GM12878 (cell line): ENCODE measurements at regions not wholly inside any gene's neighbourhood (a gene's known extent, or its start where the extent isn't known, plus 50 kb on each side); places are given as distances from the start of the nearest gene placed in this dataset.

Experiments used
- ATAC-seq: fragments of 200-7000 bp; cut with Tn5 transposase; 3 replicates; pipeline ENCODE4 v1.9.1; 2020; ENCODE audit warnings: mild to moderate bottlenecking, moderate library complexity
- BruUV-seq: library from RNA; stranded (reverse); fragments of 400-500 nt; replicated peaks from 2 replicates; lab custom pipeline; 2021; lab: Mats Ljungman, UMichigan
- CTCF ChIA-PET: fragments of 300-600 bp; sonication (Branson Sonifier 250); formaldehyde crosslinking; extraction: SDS; loops from one replicate; lab custom pipeline; 2021; ENCODE audit warnings: inconsistent platforms; lab: Yijun Ruan, JAX
- POLR2A ChIA-PET: fragments of 350-600 bp; formaldehyde crosslinking; extraction: SDS; loops from one replicate; lab custom pipeline; 2021; ENCODE audit warnings: inconsistent platforms; lab: Charles Lee
- RAD21 ChIA-PET: fragments of 300-600 bp; sonication (Branson Sonifier 250); formaldehyde crosslinking; loops from one replicate; lab custom pipeline; 2023; ENCODE audit warnings: antibody characterized with exemption; ENCODE audit not compliant: unreplicated experiment; lab: Charles Lee
- SMC1A ChIA-PET: fragments of 300-600 bp; sonication (Branson Sonifier 250); formaldehyde crosslinking; loops from one replicate; lab custom pipeline; 2023; ENCODE audit not compliant: unreplicated experiment, uncharacterized antibody; lab: Charles Lee
- DNase-seq: peaks from one replicate; pipeline ENCODE4 v3.0.0-alpha.2; 2011; ENCODE audit warnings: low read depth, low spot score
- FAIRE-seq: peaks from 3 replicates; lab custom pipeline; 2011; peaks lifted over from hg19 to GRCh38; lab: Jason Lieb, UNC
- H2AFZ ChIP-seq: 2 replicates; pipeline ENCODE4 v1.6.0; 2011; ENCODE audit warnings: low read depth, low read length, control low read depth; ENCODE audit not compliant: control insufficient read depth
- H3K27ac ChIP-seq: 2 replicates; pipeline ENCODE4 v1.5.1; 2011; ENCODE audit warnings: control low read depth; ENCODE audit not compliant: control insufficient read depth, insufficient read depth
- H3K27me3 ChIP-seq, 2 experiments: replicated peaks in 1 of 2; 2 replicates each; pipeline versions ENCODE4 v1.6.0 to v1.6.1; 2011; ENCODE audit warnings: low read length in 1 of 2; ENCODE audit not compliant: control insufficient read depth in 2 of 2, insufficient read depth in 2 of 2
- H3K36me3 ChIP-seq, 2 experiments: 2 replicates each; pipeline ENCODE4 v1.5.1; 2011; ENCODE audit warnings: low read length in 1 of 2; ENCODE audit not compliant: control insufficient read depth in 2 of 2, insufficient read depth in 2 of 2
- H3K4me1 ChIP-seq: 2 replicates; pipeline ENCODE4 v1.6.1; 2011; ENCODE audit warnings: mild to moderate bottlenecking, low read length, moderate library complexity, mixed read lengths; ENCODE audit not compliant: control insufficient read depth, insufficient read depth
- H3K4me2 ChIP-seq: 2 replicates; pipeline ENCODE4 v1.6.0; 2011; ENCODE audit warnings: control low read depth; ENCODE audit not compliant: control insufficient read depth, insufficient read depth
- H3K4me3 ChIP-seq: fragments of 200-600 bp; sonication (generic); 2 replicates; pipeline ENCODE4 v1.5.1; 2016
- H3K79me2 ChIP-seq: 2 replicates; pipeline ENCODE4 v1.6.0; 2011; ENCODE audit warnings: low read length; ENCODE audit not compliant: control insufficient read depth, insufficient read depth
- H3K9ac ChIP-seq: 2 replicates; pipeline ENCODE4 v1.8.0; 2011; ENCODE audit warnings: low read length, control low read depth, mixed read lengths; ENCODE audit not compliant: control insufficient read depth, insufficient read depth
- H3K9me3 ChIP-seq: replicated peaks from 3 replicates; pipeline ENCODE4 v1.5.1; 2011; ENCODE audit warnings: mild to moderate bottlenecking, low read length; ENCODE audit not compliant: control insufficient read depth, insufficient read depth
- H4K20me1 ChIP-seq: 2 replicates; pipeline ENCODE4 v1.6.0; 2011; ENCODE audit not compliant: control insufficient read depth, insufficient read depth
- MEF2B ChIP-seq: fragments of 450-650 bp; IDR thresholded peaks from 2 replicates; pipeline ENCODE4 v1.6.1; 2018; ENCODE audit warnings: mild to moderate bottlenecking, moderate library complexity; ENCODE audit not compliant: partially characterized antibody, poor library complexity, severe bottlenecking
- NFYB ChIP-seq: IDR thresholded peaks from 2 replicates; pipeline ENCODE4 v1.6.1; 2011; ENCODE audit warnings: low read depth, mild to moderate bottlenecking, low read length, improper control_type of control experiment, moderate library complexity; ENCODE audit not compliant: insufficient read depth
- SIX5 ChIP-seq: IDR thresholded peaks from 2 replicates; pipeline ENCODE4 v1.6.1; 2011; ENCODE audit warnings: mild to moderate bottlenecking, low read depth, low read length, moderate library complexity; ENCODE audit not compliant: severe bottlenecking
- SMAD1 ChIP-seq: fragments of 450-650 bp; IDR thresholded peaks from 2 replicates; pipeline ENCODE4 v1.6.1; 2018; ENCODE audit warnings: mild to moderate bottlenecking, low read depth; ENCODE audit not compliant: partially characterized antibody
- TCF12 ChIP-seq: IDR thresholded peaks from 2 replicates; pipeline ENCODE4 v1.6.1; 2011; ENCODE audit warnings: low read depth, mild to moderate bottlenecking, low read length
- WRNIP1 ChIP-seq: IDR thresholded peaks from 2 replicates; pipeline ENCODE4 v1.6.1; 2011; ENCODE audit warnings: low read depth, low read length, improper control_type of control experiment, borderline replicate concordance
- WGBS: methylation state at CpG from one replicate; pipeline ENCODE4 v1.1.6; 2016; ENCODE audit warnings: low lambda C conversion rate; ENCODE audit not compliant: insufficient replicate concordance, insufficient coverage; ENCODE audit errors: missing lambda C conversion rate; 5-methylcytosine and 5-hydroxymethylcytosine counted together
- in situ Hi-C: fragments of 300-500 bp; cut with MboI; formaldehyde crosslinking; loops from 9 replicates; pipeline ENCODE4 v1.14.3; 2018; ENCODE audit warnings: mixed read lengths
- intact Hi-C: fragments of 100-400 bp; cut with micrococcal nuclease; formaldehyde crosslinking; loops from one replicate; pipeline ENCODE4 v1.14.2; 2022; ENCODE audit not compliant: unreplicated experiment
- TF ChIP-seq, protein P1 (sequence below), 3 experiments: IDR thresholded peaks in 2 of 3; conservative IDR thresholded peaks in 1 of 3; 2 replicates each; pipeline ENCODE4 v1.5.1; 2011; ENCODE audit warnings: low read depth in 3 of 3, low read length in 3 of 3, mild to moderate bottlenecking in 3 of 3, control low read depth in 2 of 3, moderate library complexity in 2 of 3, inconsistent platforms in 1 of 3, mixed read lengths in 1 of 3; ENCODE audit not compliant: control insufficient read depth in 2 of 3, insufficient read depth in 1 of 3; ENCODE audit errors: extremely low read depth in 1 of 3
- TF ChIP-seq, protein P2 (sequence below): IDR thresholded peaks from 2 replicates; pipeline ENCODE4 v1.6.1; 2011; ENCODE audit warnings: low read depth, mild to moderate bottlenecking, low read length, moderate library complexity, borderline replicate concordance; ENCODE audit errors: extremely low read depth
- TF ChIP-seq, protein P3 (sequence below): IDR thresholded peaks from 2 replicates; pipeline ENCODE4 v1.6.1; 2011; ENCODE audit warnings: borderline replicate concordance, low read depth, mild to moderate bottlenecking, moderate library complexity, mixed read lengths, low read length; ENCODE audit not compliant: insufficient read depth; ENCODE audit errors: extremely low read length

DNA sequence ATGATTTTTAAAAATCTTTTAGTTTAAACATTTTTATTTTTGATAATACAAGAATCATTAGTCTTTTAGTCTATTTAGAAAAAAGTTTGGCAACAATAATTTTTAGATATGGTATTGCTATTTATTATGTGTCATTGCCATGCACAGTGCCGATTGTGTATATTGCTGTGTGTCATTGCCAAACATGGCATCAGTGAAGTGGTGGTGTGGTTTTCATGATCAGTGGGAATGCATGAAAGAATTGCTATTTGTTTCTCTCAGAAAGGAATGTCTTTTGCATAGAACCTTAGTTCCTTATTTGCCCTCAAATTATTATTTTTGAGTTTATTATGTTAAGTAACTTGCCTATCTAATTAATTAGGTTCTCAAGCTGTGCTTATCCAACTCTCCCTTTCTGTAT lies 397.5 kb upstream of the PDE3A start (continued):
- TF ChIP-seq WRNIP1: no peak
- no peak for TF ChIP-seq SMAD1
- TF ChIP-seq, protein P1, sequence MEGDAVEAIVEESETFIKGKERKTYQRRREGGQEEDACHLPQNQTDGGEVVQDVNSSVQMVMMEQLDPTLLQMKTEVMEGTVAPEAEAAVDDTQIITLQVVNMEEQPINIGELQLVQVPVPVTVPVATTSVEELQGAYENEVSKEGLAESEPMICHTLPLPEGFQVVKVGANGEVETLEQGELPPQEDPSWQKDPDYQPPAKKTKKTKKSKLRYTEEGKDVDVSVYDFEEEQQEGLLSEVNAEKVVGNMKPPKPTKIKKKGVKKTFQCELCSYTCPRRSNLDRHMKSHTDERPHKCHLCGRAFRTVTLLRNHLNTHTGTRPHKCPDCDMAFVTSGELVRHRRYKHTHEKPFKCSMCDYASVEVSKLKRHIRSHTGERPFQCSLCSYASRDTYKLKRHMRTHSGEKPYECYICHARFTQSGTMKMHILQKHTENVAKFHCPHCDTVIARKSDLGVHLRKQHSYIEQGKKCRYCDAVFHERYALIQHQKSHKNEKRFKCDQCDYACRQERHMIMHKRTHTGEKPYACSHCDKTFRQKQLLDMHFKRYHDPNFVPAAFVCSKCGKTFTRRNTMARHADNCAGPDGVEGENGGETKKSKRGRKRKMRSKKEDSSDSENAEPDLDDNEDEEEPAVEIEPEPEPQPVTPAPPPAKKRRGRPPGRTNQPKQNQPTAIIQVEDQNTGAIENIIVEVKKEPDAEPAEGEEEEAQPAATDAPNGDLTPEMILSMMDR (IDR thresholded peaks at IDR 0.05 in 2 of 3, conservative IDR thresholded peaks at IDR 0.05 in 1 of 3; ENCODE audit: control insufficient read depth in 2 of 3, extremely low read depth in 1 of 3, insufficient read depth in 1 of 3, low read depth in 3 of 3, low read length in 3 of 3): no peak
- TF ChIP-seq NFYB: no peak
- TF ChIP-seq, protein P2, sequence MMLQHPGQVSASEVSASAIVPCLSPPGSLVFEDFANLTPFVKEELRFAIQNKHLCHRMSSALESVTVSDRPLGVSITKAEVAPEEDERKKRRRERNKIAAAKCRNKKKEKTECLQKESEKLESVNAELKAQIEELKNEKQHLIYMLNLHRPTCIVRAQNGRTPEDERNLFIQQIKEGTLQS: no peak

DNA sequence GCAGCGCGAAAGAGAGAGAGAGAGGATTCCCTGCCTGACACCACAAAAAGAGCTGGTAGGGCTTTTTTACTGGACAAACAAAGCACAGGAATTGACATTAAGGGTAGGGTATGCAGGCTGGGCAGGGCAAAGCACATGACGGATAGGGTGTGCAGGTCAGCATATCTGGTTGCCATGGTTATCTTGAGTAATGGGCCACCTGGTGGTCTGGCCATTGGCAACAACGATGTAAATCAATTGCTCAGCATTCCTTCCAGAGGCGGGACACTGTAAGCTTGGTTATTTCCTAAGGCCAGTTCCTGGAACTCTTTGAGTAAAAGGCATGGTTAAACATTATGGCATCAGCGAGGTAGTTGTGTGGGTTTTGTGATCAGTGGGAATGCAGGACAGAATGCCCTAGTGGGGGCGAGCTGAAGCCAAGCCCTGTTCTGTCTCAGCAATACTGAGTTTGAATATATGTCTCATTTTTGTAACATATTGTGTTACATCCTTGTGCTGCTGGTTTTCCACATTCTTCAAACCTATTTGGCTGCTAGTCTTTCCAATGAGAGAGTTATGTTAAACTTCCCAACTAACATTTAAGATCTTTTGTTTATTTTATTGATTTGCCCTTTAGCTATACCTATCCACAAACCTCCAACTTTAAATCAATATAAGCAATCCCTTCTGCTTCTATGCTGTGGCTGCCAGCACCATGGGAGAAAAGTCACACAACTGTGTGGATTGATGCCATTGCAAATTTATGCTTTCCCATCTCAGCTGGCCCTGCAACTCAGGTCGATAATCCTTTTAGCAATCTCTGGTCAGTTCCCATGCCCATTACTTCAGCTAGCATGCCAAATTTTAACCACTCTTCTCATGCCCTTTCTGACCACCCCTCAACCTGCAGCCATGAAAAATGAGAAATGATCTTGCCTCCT lies 396.7 kb upstream of the PDE3A start:
- Histone ChIP-seq H3K36me3 (no peaks in the 10 kb centered on the region), H4K20me1 (no peaks in the 10 kb centered on the region), H3K4me3 (no peak overlapping the region), H2AFZ (no peak overlapping the region), H3K79me2 (no peaks in the 10 kb centered on the region), H3K4me1 (peaks cover 9% of the 10 kb centered on the region), H3K27ac (no peak overlapping the region), H3K4me2 (no peak overlapping the region), H3K9me3 (no peaks in the 10 kb centered on the region; the same call in 2 of the 3 replicates), H3K9ac (no peak overlapping the region), H3K27me3 (no peaks in the 10 kb centered on the region)
- WGBS: 47% methylated on average over 6 of the region's 8 CpGs
- intact Hi-C loops (loop anchor here (5.0 kb wide), 1 partner anchor 54 kb away; no protein-coding TSS in a partner anchor), in situ Hi-C loops (no loop called here)
- DNase-seq (no peak), ATAC-seq (no peak), FAIRE-seq (no peak)
- ChIA-PET RAD21 (interaction anchor here (1.5 kb wide), 1 partner anchor 74 kb away, joined by 3 read pairs; no protein-coding TSS in a partner anchor), SMC1A (interaction anchor here (0.8 to 3.6 kb wide), 2 partner anchors 20 to 55 kb away, joined by 3 to 10 read pairs; no protein-coding TSS in a partner anchor), CTCF (interaction anchor here (1.2 to 1.3 kb wide), 2 partner anchors 56 to 216 kb away, joined by 3 to 5 read pairs; no protein-coding TSS in a partner anchor), POLR2A (interaction anchor here (0.6 kb wide), 1 partner anchor 130 kb away, joined by 3 read pairs; no protein-coding TSS in a partner anchor)
- TF ChIP-seq TCF12 (no peak), MEF2B (no peak), SIX5 (no peak)
- TF ChIP-seq, protein P3, sequence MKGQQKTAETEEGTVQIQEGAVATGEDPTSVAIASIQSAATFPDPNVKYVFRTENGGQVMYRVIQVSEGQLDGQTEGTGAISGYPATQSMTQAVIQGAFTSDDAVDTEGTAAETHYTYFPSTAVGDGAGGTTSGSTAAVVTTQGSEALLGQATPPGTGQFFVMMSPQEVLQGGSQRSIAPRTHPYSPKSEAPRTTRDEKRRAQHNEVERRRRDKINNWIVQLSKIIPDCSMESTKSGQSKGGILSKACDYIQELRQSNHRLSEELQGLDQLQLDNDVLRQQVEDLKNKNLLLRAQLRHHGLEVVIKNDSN: no peak
- no TSS peak for BruUV-seq
